Esophagus muscularis mucosa (tissue), 4 donors: ENCODE measurements at regions not wholly inside any gene's neighbourhood (a gene's known extent, or its start where the extent isn't known, plus 50 kb on each side); places are given as distances from the start of the nearest gene placed in this dataset.

Experiments used
- DNase-seq: peaks from one replicate; pipeline ENCODE4 v3.0.0-alpha.2; 2017; ENCODE audit errors: extremely low spot score
- H3K27ac ChIP-seq, 4 donors: fragments of 200-600 bp; sonication (generic); replicated peaks in 1 of 4; 1 replicate in 3 of 4; 2 replicates in 1 of 4; pipeline ENCODE4 v1.5.1; 2016 to 2019; ENCODE audit warnings: mild to moderate bottlenecking in 1 of 4
- H3K27me3 ChIP-seq, 4 donors: fragments of 200-600 bp; sonication (generic); one replicate each; pipeline versions ENCODE4 v1.5.1 to v1.6.0; 2016 to 2019
- H3K36me3 ChIP-seq, 4 donors: fragments of 200-600 bp; sonication (generic); one replicate each; pipeline ENCODE4 v1.5.1; 2016 to 2019
- H3K4me1 ChIP-seq, 4 donors: fragments of 200-600 bp; sonication (generic); one replicate each; pipeline ENCODE4 v1.5.1; 2016 to 2019
- H3K4me3 ChIP-seq, 4 donors: fragments of 200-600 bp; sonication (generic); 1 replicate in 2 of 4; 2 replicates in 2 of 4; pipeline ENCODE4 v1.5.1; 2016 to 2019; ENCODE audit warnings: mild to moderate bottlenecking in 4 of 4, moderate library complexity in 1 of 4
- H3K9me3 ChIP-seq, 4 donors: fragments of 200-600 bp; sonication (generic); 1 replicate in 3 of 4; 2 replicates in 1 of 4; pipeline ENCODE4 v1.5.1; 2016 to 2019
- CTCF ChIP-seq, 3 experiments: fragments of 200-600 bp in 2 of 3; fragments of 450-650 bp in 1 of 3; sonication (generic) in 2 of 3; IDR thresholded peaks; one replicate each; pipeline ENCODE4 v1.5.1; 2017 to 2019; ENCODE audit warnings: antibody characterized with exemption in 3 of 3, mild to moderate bottlenecking in 2 of 3, moderate library complexity in 1 of 3
- EP300 ChIP-seq: sonication (generic); formaldehyde crosslinking; IDR thresholded peaks from one replicate; pipeline ENCODE4 v1.6.1; 2017; ENCODE audit warnings: antibody characterized with exemption
- POLR2A ChIP-seq: fragments of 450-650 bp; IDR thresholded peaks from one replicate; pipeline ENCODE4 v1.6.1; 2017; ENCODE audit warnings: antibody characterized with exemption, moderate library complexity, mild to moderate bottlenecking, low read depth
- POLR2AphosphoS5 ChIP-seq, 2 donors: sonication (generic); formaldehyde crosslinking; IDR thresholded peaks; one replicate each; pipeline ENCODE4 v1.6.1; 2017; ENCODE audit warnings: antibody characterized with exemption in 2 of 2
- WGBS: methylation state at CpG from one replicate; pipeline ENCODE4 v1.1.5; 2018; 5-methylcytosine and 5-hydroxymethylcytosine counted together
- intact Hi-C: fragments of 100-400 bp; cut with DNase I; formaldehyde crosslinking; loops from one replicate; pipeline ENCODE4 v1.15.1; 2023

DNA sequence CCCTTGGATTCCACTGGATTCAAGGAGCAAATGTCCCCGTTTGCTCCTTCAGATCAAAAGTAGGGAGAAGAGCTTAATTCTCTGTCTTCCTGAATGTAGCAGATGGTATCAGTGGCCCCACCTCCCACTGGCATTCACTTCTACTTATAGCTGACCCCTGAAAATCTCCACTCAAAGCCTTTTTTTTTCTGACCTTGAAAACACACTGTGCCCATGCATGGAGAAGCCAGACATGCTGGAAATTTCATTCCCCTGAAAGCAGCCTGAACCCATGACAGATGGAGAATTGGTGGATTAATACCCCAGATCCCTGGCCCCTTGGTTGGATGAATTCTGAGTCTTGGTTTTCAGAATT lies 76.6 kb upstream of the UBAC2 start:
- Histone ChIP-seq H3K27ac (no peak overlapping the region), H3K4me1 (peaks cover 0 to 14% (median 9%) of the 10 kb centered on the region in 4 donors), H3K4me3 (no peak overlapping the region), H3K36me3 (no peaks in the 10 kb centered on the region), H3K9me3 (no peaks in the 10 kb centered on the region), H3K27me3 (no peaks in the 10 kb centered on the region)
- TF ChIP-seq POLR2AphosphoS5 (IDR thresholded peaks at IDR 0.05) (no peak), CTCF (IDR thresholded peaks at IDR 0.05) (no peak), POLR2A (no peak), EP300 (no peak)
- no peak for DNase-seq
- intact Hi-C loops = no loop called here
- WGBS = 83% methylated on average over 1 of the region's 1 CpG

DNA sequence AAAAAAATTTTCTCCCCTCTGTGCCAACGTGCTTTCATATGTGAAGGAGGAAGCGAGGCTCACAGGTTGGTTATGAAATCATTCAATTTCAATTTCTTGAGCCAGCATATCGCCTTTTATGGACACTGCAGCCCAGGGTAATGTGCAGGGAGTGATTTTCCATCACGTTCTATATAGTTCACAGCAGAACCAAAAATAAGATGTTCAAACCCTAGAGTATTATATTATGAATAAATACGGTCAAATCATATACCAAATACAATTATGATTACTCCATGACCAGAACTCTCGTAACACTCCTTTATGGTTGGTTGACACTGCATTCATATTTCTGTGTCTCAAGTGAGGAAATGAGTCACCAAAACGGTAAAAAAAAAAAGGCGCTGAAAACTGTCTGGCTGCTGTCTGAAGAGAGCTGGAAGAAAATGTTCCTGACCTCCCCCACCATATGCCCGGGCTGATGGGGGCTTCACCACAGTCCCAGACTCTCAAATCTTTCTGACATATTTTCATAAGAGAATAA lies 75.8 kb upstream of the UBAC2 start:
- intact Hi-C loops = no loop called here
- Histone ChIP-seq H3K36me3 (no peaks in the 10 kb centered on the region), H3K9me3 (no peaks in the 10 kb centered on the region), H3K27me3 (no peaks in the 10 kb centered on the region), H3K27ac (peak overlapping the region in 2 of 4 donors; percentile 1 to 13), H3K4me1 (peaks cover 0 to 14% (median 9%) of the 10 kb centered on the region in 4 donors), H3K4me3 (peak overlapping the region in 3 of 4 donors; percentile 6 to 34 (median 12))
- DNase-seq = no peak
- TF ChIP-seq POLR2AphosphoS5 (IDR thresholded peaks at IDR 0.05) = no peak
- WGBS = 32% methylated on average over 9 of the region's 9 CpGs

DNA sequence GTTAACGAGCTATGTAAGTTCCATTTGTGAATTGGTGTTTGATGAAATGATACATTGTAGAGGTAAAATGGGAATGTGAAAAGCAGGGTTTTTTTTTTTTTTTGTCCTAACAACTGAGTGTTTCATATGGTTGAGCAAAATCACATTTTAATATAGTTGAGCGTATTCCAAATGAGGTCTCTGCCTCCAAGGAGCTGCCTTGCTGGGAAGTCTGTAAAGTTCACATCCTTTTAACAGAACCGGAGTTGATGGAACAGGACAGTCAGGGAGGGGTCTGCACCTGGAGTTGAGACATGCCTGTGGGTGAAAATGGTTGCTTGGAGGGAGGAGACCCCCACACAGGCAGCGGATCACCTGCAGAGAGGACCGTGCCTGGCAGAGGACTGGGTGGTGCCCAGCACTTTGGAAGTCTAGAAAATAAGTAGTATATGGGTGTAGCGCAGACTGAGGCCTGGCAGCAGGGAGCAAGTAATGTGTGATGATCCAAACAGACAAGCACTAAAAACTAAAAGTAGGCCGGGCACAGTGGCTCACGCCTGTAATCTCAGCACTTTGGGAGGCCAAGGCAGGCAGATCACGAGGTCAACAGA lies 75.2 kb upstream of the UBAC2 start:
- Histone ChIP-seq H3K4me1 (peaks cover 0 to 14% (median 9%) of the 10 kb centered on the region in 4 donors), H3K27ac (peak overlapping the region in 2 of 4 donors; percentile 1 to 13), H3K36me3 (no peaks in the 10 kb centered on the region), H3K9me3 (no peaks in the 10 kb centered on the region), H3K27me3 (no peaks in the 10 kb centered on the region), H3K4me3 (no peak overlapping the region)
- no peak for DNase-seq
- intact Hi-C loops = no loop called here
- WGBS = 85% methylated on average over 9 of the region's 9 CpGs
- TF ChIP-seq CTCF (IDR thresholded peaks at IDR 0.05) (no peak), EP300 (no peak), POLR2A (no peak), POLR2AphosphoS5 (IDR thresholded peaks at IDR 0.05) (no peak)

DNA sequence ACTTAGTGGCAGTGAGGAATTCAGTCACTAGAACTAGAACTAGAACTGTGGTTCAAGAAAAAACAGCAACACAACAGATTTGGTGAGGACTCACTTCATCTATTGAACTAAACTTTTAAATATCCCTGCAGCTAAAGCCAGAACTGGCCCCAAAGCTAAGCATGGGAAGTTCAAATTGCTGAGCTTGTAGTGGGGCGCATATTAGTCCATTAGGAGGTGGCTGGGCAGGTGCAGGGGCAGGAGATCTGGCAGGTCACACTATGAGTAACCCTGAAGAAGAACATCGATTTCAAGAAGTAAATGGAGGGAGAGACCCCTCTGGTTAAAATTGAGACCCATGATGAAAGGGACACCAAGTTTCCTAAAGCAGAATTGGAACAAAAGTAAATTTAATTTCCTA lies 73.8 kb upstream of the UBAC2 start:
- no peak overlapping the region for H3K27ac ChIP-seq
- WGBS = 44% methylated on average over 2 of the region's 2 CpGs
- intact Hi-C loops = no loop called here
- TF ChIP-seq POLR2AphosphoS5 (IDR thresholded peaks at IDR 0.05) (no peak), POLR2A (no peak), CTCF (IDR thresholded peaks at IDR 0.05) (no peak), EP300 (no peak)
- H3K27me3 ChIP-seq = no peaks in the 10 kb centered on the region
- no peak for DNase-seq
- peaks cover 0 to 14% (median 9%) of the 10 kb centered on the region in 4 donors for H3K4me1 ChIP-seq
- no peak overlapping the region for H3K4me3 ChIP-seq
- H3K9me3 ChIP-seq = no peaks in the 10 kb centered on the region
- no peaks in the 10 kb centered on the region for H3K36me3 ChIP-seq

GRCh38 chr13:99129050-99129449 lies 71.6 kb upstream of the UBAC2 start:
- TF ChIP-seq EP300 (no peak), POLR2A (no peak), CTCF (IDR thresholded peaks at IDR 0.05) (no peak), POLR2AphosphoS5 (IDR thresholded peaks at IDR 0.05) (no peak)
- intact Hi-C loops = no loop called here
- H3K27ac ChIP-seq = no peak overlapping the region
- no peaks in the 10 kb centered on the region for H3K36me3 ChIP-seq
- no peaks in the 10 kb centered on the region for H3K9me3 ChIP-seq
- H3K27me3 ChIP-seq = no peaks in the 10 kb centered on the region
- WGBS = 75% methylated on average over 2 of the region's 2 CpGs
- H3K4me3 ChIP-seq = no peak overlapping the region
- DNase-seq = no peak
- H3K4me1 ChIP-seq = peaks cover 0 to 14% (median 8%) of the 10 kb centered on the region in 4 donors
